ENCODE measurements at regions not wholly inside any gene's neighbourhood (a gene's known extent, or its start where the extent isn't known, plus 50 kb on each side); places are given as distances from the start of the nearest gene placed in this dataset.

DNA sequence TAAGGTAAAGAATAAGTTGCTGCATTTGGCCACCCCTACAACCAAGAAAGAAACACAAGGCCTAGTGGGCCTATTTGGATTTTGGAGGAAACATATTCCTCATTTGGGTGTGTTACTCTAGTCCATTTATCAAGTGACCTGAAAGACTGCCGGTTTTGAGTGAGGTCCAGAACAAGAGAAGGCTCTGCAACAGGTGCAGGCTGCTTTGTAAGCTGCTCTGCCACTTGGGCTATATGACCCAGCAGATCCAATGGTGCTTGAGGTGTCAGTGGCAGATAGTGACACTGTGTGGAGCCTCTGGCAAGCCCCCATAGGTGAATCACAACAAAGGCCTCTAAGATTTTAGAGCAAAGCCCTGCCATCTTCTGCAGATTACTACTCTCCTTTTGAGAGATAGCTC lies 491.3 kb downstream of the TAFA4 start:
- Histone ChIP-seq H3F3A (ENCODE audit: control insufficient read depth, insufficient read depth) (no peaks in the 10 kb centered on the region), H3K4me2 (ENCODE audit: low read length) (no peak overlapping the region), H3K27me3 (ENCODE audit: control insufficient read depth, low read length) (no peaks in the 10 kb centered on the region), H4K20me1 (ENCODE audit: control insufficient read depth, insufficient read depth, low read depth, low read length) (no peaks in the 10 kb centered on the region), H3K9me2 (replicated peaks; ENCODE audit: control insufficient read depth, low read length) (no peaks in the 10 kb centered on the region), H3K4me1 (ENCODE audit: control insufficient read depth, low read length) (no peaks in the 10 kb centered on the region), H3K9me3 (ENCODE audit: control insufficient read depth, insufficient read depth, low read length) (no peaks in the 10 kb centered on the region), H3K27ac (ENCODE audit: low read depth, low read length) (no peak overlapping the region), H3K4me3 (ENCODE audit: low read length) (no peak overlapping the region), H3K79me2 (ENCODE audit: control insufficient read depth, low read length) (no peaks in the 10 kb centered on the region), H3K36me3 (ENCODE audit: control insufficient read depth, low read length) (no peaks in the 10 kb centered on the region)
- TF ChIP-seq, protein P1, sequence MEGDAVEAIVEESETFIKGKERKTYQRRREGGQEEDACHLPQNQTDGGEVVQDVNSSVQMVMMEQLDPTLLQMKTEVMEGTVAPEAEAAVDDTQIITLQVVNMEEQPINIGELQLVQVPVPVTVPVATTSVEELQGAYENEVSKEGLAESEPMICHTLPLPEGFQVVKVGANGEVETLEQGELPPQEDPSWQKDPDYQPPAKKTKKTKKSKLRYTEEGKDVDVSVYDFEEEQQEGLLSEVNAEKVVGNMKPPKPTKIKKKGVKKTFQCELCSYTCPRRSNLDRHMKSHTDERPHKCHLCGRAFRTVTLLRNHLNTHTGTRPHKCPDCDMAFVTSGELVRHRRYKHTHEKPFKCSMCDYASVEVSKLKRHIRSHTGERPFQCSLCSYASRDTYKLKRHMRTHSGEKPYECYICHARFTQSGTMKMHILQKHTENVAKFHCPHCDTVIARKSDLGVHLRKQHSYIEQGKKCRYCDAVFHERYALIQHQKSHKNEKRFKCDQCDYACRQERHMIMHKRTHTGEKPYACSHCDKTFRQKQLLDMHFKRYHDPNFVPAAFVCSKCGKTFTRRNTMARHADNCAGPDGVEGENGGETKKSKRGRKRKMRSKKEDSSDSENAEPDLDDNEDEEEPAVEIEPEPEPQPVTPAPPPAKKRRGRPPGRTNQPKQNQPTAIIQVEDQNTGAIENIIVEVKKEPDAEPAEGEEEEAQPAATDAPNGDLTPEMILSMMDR (IDR thresholded peaks at IDR 0.05; ENCODE audit: low read depth, low read length, poor library complexity, severe bottlenecking): no peak
- no peak for TF ChIP-seq EZH2phosphoT487 (IDR thresholded peaks at IDR 0.05; ENCODE audit: borderline replicate concordance, low read length)

DNA sequence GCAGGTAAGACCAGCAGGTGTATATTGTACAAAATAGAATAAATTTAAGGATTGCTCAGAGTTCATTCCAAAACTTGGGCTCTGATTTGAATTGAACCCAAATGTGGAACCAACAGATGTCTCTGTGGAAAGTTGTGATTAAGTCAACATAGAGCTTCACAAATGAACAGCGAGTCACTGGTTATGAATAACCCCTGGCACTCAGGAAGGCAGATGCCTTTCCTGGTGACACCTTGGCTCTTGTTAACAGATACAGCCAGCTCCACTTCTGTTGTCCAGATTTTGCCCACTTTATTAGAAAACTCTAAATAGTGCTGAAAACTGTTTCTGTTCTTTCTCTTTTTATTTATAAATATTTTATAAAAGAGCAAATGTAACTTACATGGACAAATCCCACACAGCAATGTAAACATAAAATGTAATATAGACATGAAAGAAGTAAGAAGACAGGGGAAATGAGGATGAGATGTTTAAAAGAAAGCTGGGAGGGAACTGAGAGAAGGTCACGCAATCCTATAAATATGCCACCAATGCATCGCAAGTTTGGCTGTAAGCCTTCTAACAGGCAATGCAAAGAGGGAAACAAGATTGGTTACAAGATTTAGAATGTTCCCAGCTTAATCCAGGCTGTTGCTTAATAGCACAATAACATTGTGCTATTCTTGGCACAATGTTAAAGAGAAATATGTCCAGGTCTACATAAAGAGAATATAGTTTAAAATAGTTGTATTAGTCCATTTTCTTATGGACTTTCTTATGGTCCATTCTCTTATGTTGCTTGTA lies 495.5 kb downstream of the TAFA4 start:
- H4K20me1 ChIP-seq (ENCODE audit: control insufficient read depth, insufficient read depth, low read depth, low read length): no peaks in the 10 kb centered on the region
- TF ChIP-seq, protein P1 (IDR thresholded peaks at IDR 0.05; ENCODE audit: low read depth, low read length, poor library complexity, severe bottlenecking): no peak
- no peak for TF ChIP-seq EZH2phosphoT487 (IDR thresholded peaks at IDR 0.05; ENCODE audit: borderline replicate concordance, low read length)
- H3K36me3 ChIP-seq (ENCODE audit: control insufficient read depth, low read length): no peaks in the 10 kb centered on the region
- no peaks in the 10 kb centered on the region for H3K27me3 ChIP-seq (ENCODE audit: control insufficient read depth, low read length)
- no peak overlapping the region for H3K4me2 ChIP-seq (ENCODE audit: low read length)
- no peaks in the 10 kb centered on the region for H3K4me1 ChIP-seq (ENCODE audit: control insufficient read depth, low read length)
- H3K4me3 ChIP-seq (ENCODE audit: low read length): no peak overlapping the region
- H3F3A ChIP-seq (ENCODE audit: control insufficient read depth, insufficient read depth): no peaks in the 10 kb centered on the region
- no peaks in the 10 kb centered on the region for H3K9me3 ChIP-seq (ENCODE audit: control insufficient read depth, insufficient read depth, low read length)
- H3K9me2 ChIP-seq (replicated peaks; ENCODE audit: control insufficient read depth, low read length): no peaks in the 10 kb centered on the region
- H3K27ac ChIP-seq (ENCODE audit: low read depth, low read length): no peak overlapping the region
- H3K79me2 ChIP-seq (ENCODE audit: control insufficient read depth, low read length): no peaks in the 10 kb centered on the region

DNA sequence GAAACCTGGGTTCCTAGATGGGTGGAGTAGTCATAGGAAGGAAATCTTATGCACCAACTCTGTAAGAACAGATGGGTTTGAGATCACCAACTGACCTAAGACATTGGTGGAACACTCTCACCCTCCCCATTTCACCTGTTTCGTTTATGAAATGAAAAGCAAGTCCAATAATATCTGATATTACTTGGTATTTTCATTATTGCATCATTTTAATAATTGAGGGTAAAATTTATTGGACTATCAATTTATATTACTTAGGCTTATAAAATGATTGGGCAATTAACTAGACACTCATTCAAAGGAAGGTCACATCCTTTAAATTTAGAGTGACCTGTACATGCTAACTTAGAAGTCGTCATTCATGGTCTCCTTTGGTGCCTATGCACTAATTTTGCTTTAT lies 503.9 kb downstream of the TAFA4 start:
- H3K4me3 ChIP-seq (ENCODE audit: low read length): no peak overlapping the region
- no peaks in the 10 kb centered on the region for H3F3A ChIP-seq (ENCODE audit: control insufficient read depth, insufficient read depth)
- no peak overlapping the region for H3K4me2 ChIP-seq (ENCODE audit: low read length)
- 0 out of 2 replicates have a peak, but pooled peaks cover 3% of the 10 kb centered on the region for H3K27me3 ChIP-seq (ENCODE audit: control insufficient read depth, low read length)
- H4K20me1 ChIP-seq (ENCODE audit: control insufficient read depth, insufficient read depth, low read depth, low read length): no peaks in the 10 kb centered on the region
- no peaks in the 10 kb centered on the region for H3K36me3 ChIP-seq (ENCODE audit: control insufficient read depth, low read length)
- H3K27ac ChIP-seq (ENCODE audit: low read depth, low read length): no peak overlapping the region
- no peaks in the 10 kb centered on the region for H3K9me3 ChIP-seq (ENCODE audit: control insufficient read depth, insufficient read depth, low read length)
- TF ChIP-seq, protein P1 (IDR thresholded peaks at IDR 0.05; ENCODE audit: low read depth, low read length, poor library complexity, severe bottlenecking): no peak
- no peak for TF ChIP-seq EZH2phosphoT487 (IDR thresholded peaks at IDR 0.05; ENCODE audit: borderline replicate concordance, low read length)
- H3K9me2 ChIP-seq (replicated peaks; ENCODE audit: control insufficient read depth, low read length): no peaks in the 10 kb centered on the region
- no peaks in the 10 kb centered on the region for H3K4me1 ChIP-seq (ENCODE audit: control insufficient read depth, low read length)
- H3K79me2 ChIP-seq (ENCODE audit: control insufficient read depth, low read length): no peaks in the 10 kb centered on the region
